Stimulated activated CD4-positive, alpha-beta T cell treated with anti-CD3 and anti-CD28 coated beads, Interleukin-15, amount 100 ng/mL, for 1 hour (primary cell): ENCODE measurements at regions not wholly inside any gene's neighbourhood (a gene's known extent, or its start where the extent isn't known, plus 50 kb on each side); places are given as distances from the start of the nearest gene placed in this dataset.
"Not testable (repeated sequence)": the region's sequence is repeated elsewhere in the genome, so short reads cannot be mapped to it uniquely, and the experiment has no call there.

Source experiments
- DNase-seq, 2 donors: peaks; one replicate each; pipeline ENCODE4 v3.0.0-alpha.2; 2020; ENCODE audit warnings: low read depth in 1 of 2, low spot score in 1 of 2

DNA sequence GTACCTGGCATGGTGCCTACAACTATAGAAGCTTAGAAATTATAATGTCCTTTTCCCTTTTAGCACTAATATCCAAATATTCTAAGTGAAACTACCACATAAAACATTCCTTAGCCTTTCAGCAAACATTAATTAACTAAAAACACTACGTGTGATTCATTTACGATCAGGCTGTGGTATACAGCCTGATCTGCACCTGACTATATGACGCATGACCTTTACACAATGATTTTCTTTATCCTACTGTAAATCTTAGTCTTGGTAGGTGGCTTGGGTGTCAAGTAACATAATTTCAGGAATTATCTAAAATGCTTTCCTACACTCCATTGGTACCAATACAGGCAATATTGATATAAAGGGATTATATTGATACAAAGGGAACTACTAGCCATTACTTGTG, 686.7 kb downstream of the DTWD2 start:
- DNase-seq, result no peak

GRCh38 chr5:118295045-118295444, 693.3 kb downstream of the DTWD2 start:
- DNase-seq, result no peak

- no peak for DNase-seq
These were observed 695.0 kb downstream of the DTWD2 start for GRCh38 chr5:118293378-118293777.

DNA sequence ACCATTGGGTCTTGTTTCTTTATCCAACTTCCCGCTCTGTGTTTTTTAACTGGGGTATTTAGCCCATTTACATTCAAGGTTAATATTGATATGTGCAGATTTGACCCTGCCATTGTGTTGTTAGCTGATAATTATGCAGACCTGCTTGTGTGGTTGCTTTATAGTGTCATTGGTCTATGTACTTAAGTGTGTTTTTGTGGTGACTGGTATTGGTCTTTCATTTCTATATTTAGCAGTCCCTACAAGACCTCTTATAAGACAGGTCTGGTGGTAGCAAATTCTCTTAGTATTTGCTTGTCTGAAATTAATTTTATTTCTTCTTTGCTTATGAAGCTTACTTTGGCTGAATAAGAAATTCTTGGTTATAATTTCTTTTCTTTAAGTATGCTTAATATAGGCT, 698.1 kb downstream of the DTWD2 start:
- DNase-seq, result no peak

- DNase-seq, result not testable (repeated sequence)
These were observed 704.1 kb downstream of the DTWD2 start for GRCh38 chr5:118284230-118284629.

GRCh38 chr5:118282480-118283038, 705.8 kb downstream of the DTWD2 start:
- DNase-seq, result not testable (repeated sequence)

- no peak for DNase-seq
These were observed 708.6 kb downstream of the DTWD2 start for GRCh38 chr5:118279540-118280294.

GRCh38 chr5:118270526-118270925, 717.8 kb downstream of the DTWD2 start:
- no peak for DNase-seq

- DNase-seq, result no peak
These were observed 730.1 kb downstream of the DTWD2 start for GRCh38 chr5:118258223-118258622.

DNA sequence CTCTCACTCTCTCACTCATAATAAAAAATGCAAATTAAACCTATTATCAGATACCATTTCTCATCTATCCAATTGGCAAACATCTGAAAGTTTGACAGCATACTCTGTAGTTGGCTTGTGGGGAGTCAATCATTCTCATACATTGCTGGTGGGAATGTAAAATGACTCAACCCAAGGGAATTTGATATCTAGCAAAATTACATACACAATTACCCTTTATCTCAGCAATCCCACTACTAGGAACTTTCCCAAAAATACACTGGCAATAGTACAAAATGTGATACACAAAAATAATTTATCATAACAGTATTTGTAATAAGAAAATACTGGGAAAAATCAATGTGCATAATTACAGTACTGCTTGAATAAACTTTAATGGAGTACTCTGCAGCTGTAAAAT, 731.3 kb downstream of the DTWD2 start:
- DNase-seq, result no peak

DNA sequence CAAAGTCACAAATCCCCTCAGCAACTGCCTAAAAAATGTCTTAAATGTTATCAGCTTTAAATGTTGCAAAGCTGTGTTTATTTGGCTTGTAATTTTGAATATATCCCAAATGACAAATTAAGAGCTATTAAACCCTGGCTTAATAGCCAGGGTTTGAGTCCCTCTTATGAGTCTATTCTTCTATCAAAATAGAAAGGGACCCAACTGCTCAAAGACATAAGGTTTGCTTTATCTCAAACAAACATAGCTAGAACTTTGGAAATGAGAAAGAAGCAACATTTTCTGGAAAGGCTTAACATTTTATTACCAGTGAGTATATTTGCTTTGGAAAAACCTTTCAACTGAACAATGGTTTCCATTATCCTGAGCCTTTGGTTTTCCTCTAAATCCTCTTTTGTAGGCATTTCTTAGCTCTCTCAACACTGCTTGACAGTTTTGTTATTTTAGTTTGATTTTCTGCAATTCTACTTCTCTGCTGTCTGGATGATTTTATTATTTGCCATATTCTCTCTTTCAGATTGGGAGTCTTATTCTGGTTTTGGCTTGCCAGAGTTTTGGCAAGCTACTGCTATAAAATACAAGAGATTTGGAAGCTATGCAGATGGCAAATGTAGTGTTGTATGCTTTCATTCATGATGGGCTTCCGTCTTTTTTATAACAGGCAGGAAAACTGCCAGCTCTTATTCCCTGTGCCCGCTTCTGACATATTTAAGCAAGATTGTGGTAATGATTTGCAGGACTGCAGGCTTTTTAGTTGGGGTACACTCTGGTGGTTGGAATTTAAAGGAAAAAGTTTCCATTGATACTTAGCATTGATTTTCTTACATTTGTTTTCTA, 734.9 kb downstream of the DTWD2 start:
- DNase-seq, result no peak

- DNase-seq, result no peak
These were observed 739.0 kb downstream of the DTWD2 start for GRCh38 chr5:118249386-118249785.

DNA sequence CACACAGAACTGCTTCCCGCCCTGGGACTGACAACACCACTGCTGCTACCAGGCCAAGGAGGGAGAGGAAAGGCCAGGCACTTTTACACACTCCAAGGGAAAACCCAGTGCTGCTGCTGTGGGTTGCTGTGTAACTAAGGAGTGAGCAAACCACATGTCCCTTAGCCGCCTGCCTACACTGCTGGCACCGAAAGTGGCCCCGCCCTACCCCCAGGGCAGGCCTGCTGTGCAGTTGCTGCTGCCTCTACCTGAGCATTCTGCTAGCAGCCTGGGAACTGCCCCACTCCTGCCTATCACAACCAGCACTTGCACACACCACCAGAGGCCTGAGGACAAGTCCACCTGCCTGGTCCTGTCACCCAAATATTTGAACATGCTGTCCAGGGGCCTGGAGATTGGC, 740.9 kb downstream of the DTWD2 start:
- no peak for DNase-seq

- no peak for DNase-seq
These were observed 744.7 kb downstream of the DTWD2 start for GRCh38 chr5:118243613-118244012.

DNA sequence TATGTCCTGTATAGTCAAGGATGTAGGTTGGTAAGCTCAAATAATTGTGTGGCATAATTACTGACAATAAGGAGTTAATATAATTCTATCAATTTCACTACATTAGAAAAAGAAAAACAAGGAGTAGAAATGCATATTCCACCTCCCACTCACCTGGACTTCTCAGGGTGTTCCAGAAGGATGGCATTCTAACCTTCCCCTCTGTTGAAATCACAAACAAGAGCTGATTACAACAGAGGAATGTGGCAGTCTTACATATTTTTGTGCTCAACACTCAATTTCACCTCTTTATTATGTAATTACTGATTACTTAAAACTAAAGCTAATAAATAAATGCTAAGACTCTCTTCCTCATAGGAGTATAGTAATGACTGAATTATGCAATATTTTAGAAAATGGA, 745.3 kb downstream of the DTWD2 start:
- no peak for DNase-seq

GRCh38 chr5:118236108-118236849, 752.1 kb downstream of the DTWD2 start:
- no peak for DNase-seq

GRCh38 chr5:118233606-118234005, 754.7 kb downstream of the DTWD2 start:
- DNase-seq, result no peak

GRCh38 chr5:118228489-118228888, 759.9 kb downstream of the DTWD2 start:
- no peak for DNase-seq

DNA sequence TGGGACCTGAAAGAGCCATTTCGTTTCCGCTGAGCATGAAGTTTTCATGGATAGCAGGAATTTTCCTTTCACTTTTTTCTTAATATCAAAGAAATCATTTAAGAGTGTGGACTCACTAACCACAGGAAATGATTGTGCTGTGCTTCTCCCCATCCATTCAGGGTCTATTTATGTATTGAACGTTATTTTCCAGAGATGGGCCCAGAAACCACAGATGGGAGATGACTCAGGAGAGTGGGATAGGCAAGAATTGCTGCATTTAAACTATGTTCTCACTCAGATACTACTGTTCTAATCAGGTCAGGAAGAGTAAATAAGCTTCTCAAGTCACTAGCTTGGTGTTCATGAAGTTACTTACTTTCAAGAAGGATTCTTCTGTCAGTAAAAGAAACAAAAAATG, 763.8 kb downstream of the DTWD2 start:
- DNase-seq, result no peak

DNA sequence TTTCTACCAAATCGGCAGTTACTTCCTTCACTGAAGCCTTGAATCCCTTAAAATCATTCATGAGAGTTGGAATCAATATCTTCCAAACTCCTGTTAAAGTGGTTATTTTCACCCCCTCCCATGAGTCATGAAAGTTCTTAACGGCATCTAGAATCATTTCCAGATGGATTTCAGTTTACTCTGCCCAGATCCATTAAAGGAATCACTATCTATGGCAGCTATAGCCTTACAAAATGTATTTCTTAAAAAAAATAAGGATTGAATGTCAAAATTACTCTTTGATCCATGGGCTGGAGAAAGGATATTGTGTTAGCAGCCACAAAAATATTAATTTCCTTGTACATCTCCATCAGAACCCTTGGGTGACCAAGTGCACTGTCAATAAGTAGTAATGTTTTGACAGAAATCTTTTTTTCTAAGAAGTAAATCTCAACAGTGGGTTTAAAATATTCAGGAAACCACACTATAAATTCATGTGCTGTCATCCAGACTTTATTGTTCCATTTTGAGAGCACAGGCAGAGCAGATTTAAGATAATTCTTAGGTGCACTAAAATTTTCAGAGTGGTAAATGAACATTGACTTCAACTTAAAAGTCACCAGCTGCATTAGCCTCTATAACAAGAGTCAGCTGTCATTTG, 767.7 kb downstream of the DTWD2 start:
- no peak for DNase-seq

- no peak for DNase-seq
These were observed 776.7 kb downstream of the DTWD2 start for GRCh38 chr5:118211606-118212005.
